DND-41 (cell line): ENCODE measurements at regions not wholly inside any gene's neighbourhood (a gene's known extent, or its start where the extent isn't known, plus 50 kb on each side); places are given as distances from the start of the nearest gene placed in this dataset.

Experiments used
- ATAC-seq: fragments of 200-7000 bp; cut with Tn5 transposase; 3 replicates; pipeline ENCODE4 v1.9.1; 2021; ENCODE audit warnings: low read depth; ENCODE audit not compliant: insufficient read depth
- DNase-seq: peaks from one replicate; pipeline ENCODE4 v3.0.0-alpha.2; 2020
- H2AFZ ChIP-seq: 2 replicates; pipeline ENCODE4 v1.6.0; 2012; ENCODE audit warnings: low read depth, low read length
- H3K27ac ChIP-seq: 2 replicates; pipeline ENCODE4 v1.5.1; 2012; ENCODE audit warnings: low read length, inconsistent platforms
- H3K27me3 ChIP-seq: fragments of 200-600 bp; sonication (generic); 2 replicates; pipeline ENCODE4 v1.6.0; 2012; ENCODE audit warnings: low read length, mild to moderate bottlenecking, inconsistent platforms; ENCODE audit not compliant: insufficient read depth, poor library complexity
- H3K36me3 ChIP-seq: 2 replicates; pipeline ENCODE4 v1.5.1; 2012; ENCODE audit warnings: low read length, inconsistent platforms; ENCODE audit not compliant: insufficient read depth
- H3K4me1 ChIP-seq: 2 replicates; pipeline ENCODE4 v1.5.1; 2012; ENCODE audit warnings: mild to moderate bottlenecking, low read length; ENCODE audit not compliant: insufficient read depth
- H3K4me2 ChIP-seq: 2 replicates; pipeline ENCODE4 v1.6.0; 2012; ENCODE audit warnings: mild to moderate bottlenecking, moderate library complexity, low read length, inconsistent platforms; ENCODE audit not compliant: insufficient read depth
- H3K4me3 ChIP-seq, 2 experiments: fragments of 200-600 bp in 1 of 2; shearing (Covaris generic) in 1 of 2; 2 replicates each; pipeline ENCODE4 v1.5.1; 2012 to 2016; ENCODE audit warnings: inconsistent platforms in 2 of 2, low read length in 2 of 2, mild to moderate bottlenecking in 2 of 2, low read depth in 1 of 2, moderate library complexity in 1 of 2
- H3K79me2 ChIP-seq: 2 replicates; pipeline ENCODE4 v1.6.0; 2012; ENCODE audit warnings: low read length, inconsistent platforms; ENCODE audit not compliant: insufficient read depth
- H3K9ac ChIP-seq: 2 replicates; pipeline ENCODE4 v1.6.0; 2012; ENCODE audit warnings: low read depth, mild to moderate bottlenecking, inconsistent platforms, low read length, moderate library complexity
- H3K9me3 ChIP-seq: 2 replicates; pipeline ENCODE4 v1.5.1; 2012; ENCODE audit warnings: low read length, moderate library complexity, mild to moderate bottlenecking, inconsistent platforms; ENCODE audit not compliant: insufficient read depth, severe bottlenecking
- H4K20me1 ChIP-seq: 2 replicates; pipeline ENCODE4 v1.6.0; 2012; ENCODE audit warnings: low read length; ENCODE audit not compliant: insufficient read depth
- CTCF ChIP-seq: IDR thresholded peaks from 2 replicates; pipeline ENCODE4 v1.5.1; 2012; ENCODE audit warnings: borderline replicate concordance, low read length, moderate library complexity, mild to moderate bottlenecking; ENCODE audit not compliant: poor library complexity, severe bottlenecking; ENCODE audit errors: extremely low read depth
- EZH2 ChIP-seq: IDR thresholded peaks from 3 replicates; pipeline ENCODE4 v1.6.1; 2012; ENCODE audit warnings: borderline replicate concordance, low read depth, mild to moderate bottlenecking, moderate library complexity, low read length, inconsistent platforms; ENCODE audit not compliant: severe bottlenecking

- H4K20me1 ChIP-seq, result no peaks in the 10 kb centered on the region
- H3K27ac ChIP-seq, result no peak overlapping the region
- no peak overlapping the region for H3K9ac ChIP-seq
- no peak overlapping the region for H3K4me2 ChIP-seq
- no peaks in the 10 kb centered on the region for H3K79me2 ChIP-seq
- H3K4me3 ChIP-seq, result no peak overlapping the region
- no peak for DNase-seq
- H2AFZ ChIP-seq, result no peak overlapping the region
- no peak for ATAC-seq
- no peaks in the 10 kb centered on the region for H3K9me3 ChIP-seq
- H3K27me3 ChIP-seq, result peaks cover 3% of the 10 kb centered on the region
- H3K36me3 ChIP-seq, result no peaks in the 10 kb centered on the region
- no peaks in the 10 kb centered on the region for H3K4me1 ChIP-seq
- TF ChIP-seq CTCF (no peak), EZH2 (no peak)
Observed at GRCh38 chr3:137468446-137468845, 295.7 kb upstream of the SOX14 start.

- Histone ChIP-seq H3K79me2 (no peaks in the 10 kb centered on the region), H3K27me3 (peaks cover 3% of the 10 kb centered on the region), H4K20me1 (no peaks in the 10 kb centered on the region), H3K9ac (no peak overlapping the region), H3K9me3 (no peaks in the 10 kb centered on the region), H3K27ac (no peak overlapping the region), H3K4me2 (no peak overlapping the region), H2AFZ (no peak overlapping the region), H3K36me3 (no peaks in the 10 kb centered on the region), H3K4me3 (no peak overlapping the region), H3K4me1 (no peaks in the 10 kb centered on the region)
- ATAC-seq, result no peak
- TF ChIP-seq EZH2, result no peak
- no peak for TF ChIP-seq CTCF
- DNase-seq, result no peak
Observed at GRCh38 chr3:137469263-137469662, 294.9 kb upstream of the SOX14 start.

- Histone ChIP-seq H3K4me3 (no peak overlapping the region), H3K4me1 (no peaks in the 10 kb centered on the region), H3K9me3 (no peaks in the 10 kb centered on the region), H4K20me1 (no peaks in the 10 kb centered on the region), H3K27ac (no peak overlapping the region), H3K4me2 (no peak overlapping the region), H3K79me2 (no peaks in the 10 kb centered on the region), H2AFZ (no peak overlapping the region), H3K27me3 (peaks cover 3% of the 10 kb centered on the region), H3K9ac (no peak overlapping the region), H3K36me3 (no peaks in the 10 kb centered on the region)
- ATAC-seq, result no peak
- DNase-seq, result no peak
- TF ChIP-seq EZH2, result no peak
- TF ChIP-seq CTCF, result no peak
Observed at GRCh38 chr3:137471130-137471529, 293.0 kb upstream of the SOX14 start.
